ENCODE measurements at regions not wholly inside any gene's neighbourhood (a gene's known extent, or its start where the extent isn't known, plus 50 kb on each side); places are given as distances from the start of the nearest gene placed in this dataset.

GRCh38 chr2:147550995-147551731, 293.7 kb upstream of the ACVR2A start:
- Histone ChIP-seq H3K4me1 (ENCODE audit: insufficient read depth, low read length) (no peaks in the 10 kb centered on the region), H3K9me3 (ENCODE audit: control insufficient read depth in 1 of 2, insufficient read depth in 1 of 2, low read length in 2 of 2) (no peaks in the 10 kb centered on the region), H3K27ac (ENCODE audit: low read depth in 1 of 2, low read length in 2 of 2) (no peak overlapping the region), H3K27me3 (ENCODE audit: control insufficient read depth in 1 of 2, insufficient read depth in 2 of 2, low read length in 2 of 2) (no peaks in the 10 kb centered on the region), H3K4me3 (ENCODE audit: low read length) (no peak overlapping the region), H3K36me3 (ENCODE audit: insufficient read depth, low read length) (no peaks in the 10 kb centered on the region)
- Mint-ChIP-seq H3K27ac (no peak overlapping the region), H3K9me3 (no peaks in the 10 kb centered on the region), H3K36me3 (ENCODE audit: low read depth) (no peaks in the 10 kb centered on the region), H3K27me3 (no peaks in the 10 kb centered on the region), H3K4me3 (no peak overlapping the region), H3K4me1 (ENCODE audit: low read depth) (no peaks in the 10 kb centered on the region)
- ATAC-seq (ENCODE audit: poor library complexity), result no peak
- ChIA-PET POLR2A (no interaction called here), CTCF (no interaction called here)
- intact Hi-C loops (cut with DNase I, micrococcal nuclease), result no loop called here
- no peak for DNase-seq
- TF ChIP-seq, protein P1, sequence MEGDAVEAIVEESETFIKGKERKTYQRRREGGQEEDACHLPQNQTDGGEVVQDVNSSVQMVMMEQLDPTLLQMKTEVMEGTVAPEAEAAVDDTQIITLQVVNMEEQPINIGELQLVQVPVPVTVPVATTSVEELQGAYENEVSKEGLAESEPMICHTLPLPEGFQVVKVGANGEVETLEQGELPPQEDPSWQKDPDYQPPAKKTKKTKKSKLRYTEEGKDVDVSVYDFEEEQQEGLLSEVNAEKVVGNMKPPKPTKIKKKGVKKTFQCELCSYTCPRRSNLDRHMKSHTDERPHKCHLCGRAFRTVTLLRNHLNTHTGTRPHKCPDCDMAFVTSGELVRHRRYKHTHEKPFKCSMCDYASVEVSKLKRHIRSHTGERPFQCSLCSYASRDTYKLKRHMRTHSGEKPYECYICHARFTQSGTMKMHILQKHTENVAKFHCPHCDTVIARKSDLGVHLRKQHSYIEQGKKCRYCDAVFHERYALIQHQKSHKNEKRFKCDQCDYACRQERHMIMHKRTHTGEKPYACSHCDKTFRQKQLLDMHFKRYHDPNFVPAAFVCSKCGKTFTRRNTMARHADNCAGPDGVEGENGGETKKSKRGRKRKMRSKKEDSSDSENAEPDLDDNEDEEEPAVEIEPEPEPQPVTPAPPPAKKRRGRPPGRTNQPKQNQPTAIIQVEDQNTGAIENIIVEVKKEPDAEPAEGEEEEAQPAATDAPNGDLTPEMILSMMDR (IDR thresholded peaks at IDR 0.05), result no peak

- Histone ChIP-seq H3K27me3 (ENCODE audit: control insufficient read depth in 1 of 2, insufficient read depth in 2 of 2, low read length in 2 of 2) (no peaks in the 10 kb centered on the region), H3K27ac (ENCODE audit: low read depth in 1 of 2, low read length in 2 of 2) (no peak overlapping the region), H3K4me3 (ENCODE audit: low read length) (no peak overlapping the region), H3K9me3 (ENCODE audit: control insufficient read depth in 1 of 2, insufficient read depth in 1 of 2, low read length in 2 of 2) (peaks cover 0 to 4% of the 10 kb centered on the region in 2 experiments), H3K4me1 (ENCODE audit: insufficient read depth, low read length) (no peaks in the 10 kb centered on the region), H3K36me3 (ENCODE audit: insufficient read depth, low read length) (no peaks in the 10 kb centered on the region)
- Mint-ChIP-seq H3K9me3 (peaks cover 3% of the 10 kb centered on the region), H3K27me3 (no peaks in the 10 kb centered on the region), H3K36me3 (ENCODE audit: low read depth) (no peaks in the 10 kb centered on the region), H3K4me3 (no peak overlapping the region), H3K4me1 (ENCODE audit: low read depth) (no peaks in the 10 kb centered on the region), H3K27ac (no peak overlapping the region)
- TF ChIP-seq, protein P1 (IDR thresholded peaks at IDR 0.05), result no peak
- ChIA-PET POLR2A (no interaction called here), CTCF (no interaction called here)
- DNase-seq, result no peak
- intact Hi-C loops (cut with DNase I, micrococcal nuclease), result no loop called here
- no peak for ATAC-seq (ENCODE audit: poor library complexity)
Observed at GRCh38 chr2:147549054-147549453, 295.8 kb upstream of the ACVR2A start.

DNA sequence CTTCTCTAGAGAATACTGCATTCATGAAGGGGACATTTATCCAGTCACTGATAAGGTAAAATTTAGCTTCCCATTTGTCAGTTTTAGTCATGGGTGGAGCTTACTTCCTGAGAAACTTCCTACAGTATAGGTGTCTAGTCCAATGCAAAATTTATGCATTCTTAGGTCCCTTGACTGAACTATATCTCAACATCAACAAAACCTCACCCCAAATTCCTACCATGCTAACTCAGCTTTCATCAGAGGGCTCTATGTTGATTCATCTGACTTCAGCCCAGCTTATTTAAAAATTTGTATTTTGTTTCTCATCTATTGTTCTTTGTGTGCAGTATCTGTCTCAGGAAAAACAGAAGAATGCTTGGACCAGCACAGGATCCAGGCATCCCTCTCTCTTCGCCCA, 296.4 kb upstream of the ACVR2A start:
- Mint-ChIP-seq H3K27ac (no peak overlapping the region), H3K27me3 (no peaks in the 10 kb centered on the region), H3K9me3 (peaks cover 3% of the 10 kb centered on the region), H3K4me3 (no peak overlapping the region), H3K36me3 (ENCODE audit: low read depth) (no peaks in the 10 kb centered on the region), H3K4me1 (ENCODE audit: low read depth) (no peaks in the 10 kb centered on the region)
- Histone ChIP-seq H3K27me3 (ENCODE audit: control insufficient read depth in 1 of 2, insufficient read depth in 2 of 2, low read length in 2 of 2) (no peaks in the 10 kb centered on the region), H3K9me3 (ENCODE audit: control insufficient read depth in 1 of 2, insufficient read depth in 1 of 2, low read length in 2 of 2) (peaks cover 0 to 4% of the 10 kb centered on the region in 2 experiments), H3K4me1 (ENCODE audit: insufficient read depth, low read length) (no peaks in the 10 kb centered on the region), H3K36me3 (ENCODE audit: insufficient read depth, low read length) (no peaks in the 10 kb centered on the region), H3K4me3 (ENCODE audit: low read length) (no peak overlapping the region), H3K27ac (ENCODE audit: low read depth in 1 of 2, low read length in 2 of 2) (no peak overlapping the region)
- TF ChIP-seq, protein P1 (IDR thresholded peaks at IDR 0.05), result no peak
- no peak for DNase-seq
- no peak for ATAC-seq (ENCODE audit: poor library complexity)
- CTCF ChIA-PET, result no interaction called here
- intact Hi-C loops (cut with DNase I, micrococcal nuclease), result no loop called here
- POLR2A ChIA-PET, result no interaction called here
